GM10266 (cell line): ENCODE measurements at regions not wholly inside any gene's neighbourhood (a gene's known extent, or its start where the extent isn't known, plus 50 kb on each side); places are given as distances from the start of the nearest gene placed in this dataset.

ENCODE experiments used
- DNase-seq: peaks from one replicate; pipeline ENCODE4 v3.0.0; 2012; ENCODE audit errors: extremely low spot score
- TF ChIP-seq, protein P1 (sequence below): IDR thresholded peaks from 2 replicates; pipeline ENCODE4 v1.5.1; 2012; ENCODE audit warnings: mild to moderate bottlenecking, low read depth; ENCODE audit not compliant: control insufficient read depth, insufficient read depth; ENCODE audit errors: missing control alignments

GRCh38 chrX:14095702-14096101, 66.0 kb upstream of the GEMIN8 start:
- TF ChIP-seq, protein P1, sequence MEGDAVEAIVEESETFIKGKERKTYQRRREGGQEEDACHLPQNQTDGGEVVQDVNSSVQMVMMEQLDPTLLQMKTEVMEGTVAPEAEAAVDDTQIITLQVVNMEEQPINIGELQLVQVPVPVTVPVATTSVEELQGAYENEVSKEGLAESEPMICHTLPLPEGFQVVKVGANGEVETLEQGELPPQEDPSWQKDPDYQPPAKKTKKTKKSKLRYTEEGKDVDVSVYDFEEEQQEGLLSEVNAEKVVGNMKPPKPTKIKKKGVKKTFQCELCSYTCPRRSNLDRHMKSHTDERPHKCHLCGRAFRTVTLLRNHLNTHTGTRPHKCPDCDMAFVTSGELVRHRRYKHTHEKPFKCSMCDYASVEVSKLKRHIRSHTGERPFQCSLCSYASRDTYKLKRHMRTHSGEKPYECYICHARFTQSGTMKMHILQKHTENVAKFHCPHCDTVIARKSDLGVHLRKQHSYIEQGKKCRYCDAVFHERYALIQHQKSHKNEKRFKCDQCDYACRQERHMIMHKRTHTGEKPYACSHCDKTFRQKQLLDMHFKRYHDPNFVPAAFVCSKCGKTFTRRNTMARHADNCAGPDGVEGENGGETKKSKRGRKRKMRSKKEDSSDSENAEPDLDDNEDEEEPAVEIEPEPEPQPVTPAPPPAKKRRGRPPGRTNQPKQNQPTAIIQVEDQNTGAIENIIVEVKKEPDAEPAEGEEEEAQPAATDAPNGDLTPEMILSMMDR, result peak; percentile 67

DNA sequence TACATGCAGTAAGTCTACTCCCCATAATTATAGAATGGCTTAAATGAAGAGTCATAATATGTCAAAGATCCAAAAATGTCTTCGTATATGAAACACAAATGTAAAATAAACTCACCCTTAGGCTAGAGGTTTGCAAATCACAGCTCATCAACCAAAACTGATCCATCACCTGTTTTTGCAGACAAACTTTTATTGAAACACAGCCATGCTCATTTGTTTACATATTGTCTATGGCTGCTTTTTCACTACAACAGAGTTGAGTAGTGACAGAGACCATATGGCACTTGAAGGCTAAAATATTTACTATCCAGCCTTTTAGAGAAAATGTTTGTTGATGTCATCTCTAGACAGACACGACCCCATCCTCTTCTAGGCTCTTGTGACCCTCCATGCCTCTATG, 64.5 kb upstream of the GEMIN8 start:
- TF ChIP-seq, protein P1, result no peak
- no peak for DNase-seq

More at GRCh38 chrX:14095702-14096101, 66.0 kb upstream of the GEMIN8 start:
- peak; percentile 33 for DNase-seq

- TF ChIP-seq, protein P1, result no peak
- DNase-seq, result no peak
These were observed 54.8 kb upstream of the GEMIN8 start for GRCh38 chrX:14084466-14084865.

GRCh38 chrX:14083783-14084182, 54.1 kb upstream of the GEMIN8 start:
- TF ChIP-seq, protein P1, result no peak
- no peak for DNase-seq

- TF ChIP-seq, protein P1, result no peak
- DNase-seq, result no peak
These were observed 50.3 kb upstream of the GEMIN8 start for GRCh38 chrX:14079891-14080430.
